ENCODE measurements at regions not wholly inside any gene's neighbourhood (a gene's known extent, or its start where the extent isn't known, plus 50 kb on each side); places are given as distances from the start of the nearest gene placed in this dataset.

- Histone ChIP-seq H3K4me3 (no peak overlapping the region), H3K27ac (no peak overlapping the region), H3K27me3 (no peaks in the 10 kb centered on the region), H3K4me1 (no peaks in the 10 kb centered on the region), H3K36me3 (no peaks in the 10 kb centered on the region), H3K9me3 (no peaks in the 10 kb centered on the region)
- TF ChIP-seq, protein P1, sequence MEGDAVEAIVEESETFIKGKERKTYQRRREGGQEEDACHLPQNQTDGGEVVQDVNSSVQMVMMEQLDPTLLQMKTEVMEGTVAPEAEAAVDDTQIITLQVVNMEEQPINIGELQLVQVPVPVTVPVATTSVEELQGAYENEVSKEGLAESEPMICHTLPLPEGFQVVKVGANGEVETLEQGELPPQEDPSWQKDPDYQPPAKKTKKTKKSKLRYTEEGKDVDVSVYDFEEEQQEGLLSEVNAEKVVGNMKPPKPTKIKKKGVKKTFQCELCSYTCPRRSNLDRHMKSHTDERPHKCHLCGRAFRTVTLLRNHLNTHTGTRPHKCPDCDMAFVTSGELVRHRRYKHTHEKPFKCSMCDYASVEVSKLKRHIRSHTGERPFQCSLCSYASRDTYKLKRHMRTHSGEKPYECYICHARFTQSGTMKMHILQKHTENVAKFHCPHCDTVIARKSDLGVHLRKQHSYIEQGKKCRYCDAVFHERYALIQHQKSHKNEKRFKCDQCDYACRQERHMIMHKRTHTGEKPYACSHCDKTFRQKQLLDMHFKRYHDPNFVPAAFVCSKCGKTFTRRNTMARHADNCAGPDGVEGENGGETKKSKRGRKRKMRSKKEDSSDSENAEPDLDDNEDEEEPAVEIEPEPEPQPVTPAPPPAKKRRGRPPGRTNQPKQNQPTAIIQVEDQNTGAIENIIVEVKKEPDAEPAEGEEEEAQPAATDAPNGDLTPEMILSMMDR (IDR thresholded peaks at IDR 0.05) = no peak
- no peak for TF ChIP-seq POLR2A (IDR thresholded peaks at IDR 0.05)
- intact Hi-C loops (cut with DNase I; ENCODE audit: low total_unique reads) = no loop called here
- DNase-seq = no peak
Observed at GRCh38 chr14:48341069-48341468, 665.7 kb upstream of the MDGA2 start.

GRCh38 chr14:48333221-48333920 lies 658.0 kb upstream of the MDGA2 start:
- DNase-seq = no peak
- H3K9me3 ChIP-seq = no peaks in the 10 kb centered on the region
- H3K4me1 ChIP-seq = no peaks in the 10 kb centered on the region
- no peak overlapping the region for H3K27ac ChIP-seq
- intact Hi-C loops (cut with DNase I; ENCODE audit: low total_unique reads) = no loop called here
- H3K4me3 ChIP-seq = no peak overlapping the region
- TF ChIP-seq POLR2A (IDR thresholded peaks at IDR 0.05) = no peak
- TF ChIP-seq, protein P1 (IDR thresholded peaks at IDR 0.05) = no peak
- no peaks in the 10 kb centered on the region for H3K27me3 ChIP-seq
- H3K36me3 ChIP-seq = no peaks in the 10 kb centered on the region

DNA sequence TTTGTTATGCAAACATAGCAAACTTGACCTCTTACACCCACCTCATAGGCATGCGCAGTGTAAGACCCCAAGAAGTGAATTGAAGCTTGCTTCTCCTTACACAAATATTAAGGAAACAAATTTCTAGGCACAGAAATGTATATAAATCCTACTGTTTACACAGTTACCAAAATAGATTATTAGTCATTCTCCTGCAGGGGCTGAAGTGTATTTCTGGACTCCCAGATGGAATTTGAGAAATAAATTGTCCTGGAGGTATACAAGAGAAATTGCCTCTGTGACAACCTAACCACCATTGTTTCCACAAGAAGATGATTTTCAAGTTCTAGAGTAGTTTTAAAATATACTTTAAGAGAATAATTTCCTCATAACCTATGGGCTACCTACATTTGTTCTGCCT lies 656.0 kb upstream of the MDGA2 start:
- DNase-seq = no peak
- intact Hi-C loops (cut with DNase I; ENCODE audit: low total_unique reads) = no loop called here
- no peaks in the 10 kb centered on the region for H3K27me3 ChIP-seq
- H3K27ac ChIP-seq = no peak overlapping the region
- no peak for TF ChIP-seq POLR2A (IDR thresholded peaks at IDR 0.05)
- TF ChIP-seq, protein P1 (IDR thresholded peaks at IDR 0.05) = no peak
- H3K9me3 ChIP-seq = no peaks in the 10 kb centered on the region
- H3K36me3 ChIP-seq = no peaks in the 10 kb centered on the region
- no peak overlapping the region for H3K4me3 ChIP-seq
- no peaks in the 10 kb centered on the region for H3K4me1 ChIP-seq

DNA sequence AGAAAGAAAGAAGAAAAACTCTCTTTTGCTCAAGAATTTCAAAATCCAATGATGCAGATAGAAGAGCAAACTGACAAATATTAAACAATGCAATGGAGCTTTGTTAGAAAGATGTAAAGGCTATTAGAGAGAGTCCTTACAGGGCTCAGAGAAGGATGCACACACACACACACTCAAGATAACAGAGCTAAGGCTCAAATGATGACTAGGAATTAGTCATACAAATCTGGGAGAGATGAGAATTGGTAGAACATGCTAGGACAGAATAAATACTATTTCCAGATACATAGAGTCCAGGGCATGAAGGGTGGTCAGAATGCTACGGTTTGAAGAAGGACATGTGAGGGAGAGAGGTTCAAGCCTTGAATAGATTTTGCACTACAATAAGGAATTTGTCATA lies 650.1 kb upstream of the MDGA2 start:
- Histone ChIP-seq H3K4me1 (no peaks in the 10 kb centered on the region), H3K9me3 (no peaks in the 10 kb centered on the region), H3K36me3 (no peaks in the 10 kb centered on the region), H3K27me3 (no peaks in the 10 kb centered on the region), H3K27ac (no peak overlapping the region), H3K4me3 (no peak overlapping the region)
- intact Hi-C loops (cut with DNase I; ENCODE audit: low total_unique reads) = no loop called here
- TF ChIP-seq, protein P1 (IDR thresholded peaks at IDR 0.05) = no peak
- TF ChIP-seq POLR2A (IDR thresholded peaks at IDR 0.05) = no peak
- DNase-seq = no peak

DNA sequence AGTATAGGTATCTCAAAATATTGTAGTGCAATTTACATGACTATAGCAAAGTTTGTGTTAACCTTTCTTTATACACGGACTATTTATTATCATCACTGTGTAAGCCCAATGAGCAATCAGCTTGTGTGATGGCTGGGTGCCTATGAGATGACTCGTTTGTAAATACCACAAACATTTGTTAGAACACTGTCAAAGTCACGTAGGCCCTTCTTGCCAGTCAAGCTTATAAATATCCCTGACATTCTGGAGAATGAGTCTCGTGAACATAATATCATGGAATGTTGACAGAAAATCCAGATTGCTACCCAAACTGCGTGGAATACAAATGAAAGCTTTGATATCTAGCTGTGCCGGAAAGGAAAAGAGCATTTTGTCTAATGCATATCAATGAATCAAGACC lies 648.3 kb upstream of the MDGA2 start:
- H3K4me3 ChIP-seq = no peak overlapping the region
- no peak for DNase-seq
- no peaks in the 10 kb centered on the region for H3K27me3 ChIP-seq
- H3K36me3 ChIP-seq = no peaks in the 10 kb centered on the region
- H3K27ac ChIP-seq = no peak overlapping the region
- intact Hi-C loops (cut with DNase I; ENCODE audit: low total_unique reads) = no loop called here
- H3K9me3 ChIP-seq = no peaks in the 10 kb centered on the region
- H3K4me1 ChIP-seq = no peaks in the 10 kb centered on the region
- TF ChIP-seq POLR2A (IDR thresholded peaks at IDR 0.05) = no peak
- TF ChIP-seq, protein P1 (IDR thresholded peaks at IDR 0.05) = no peak

Measured in uterus (tissue), 3 donors.